GM23338 (cell line): ENCODE measurements at regions not wholly inside any gene's neighbourhood (a gene's known extent, or its start where the extent isn't known, plus 50 kb on each side); places are given as distances from the start of the nearest gene placed in this dataset.
"Not testable (repeated sequence)": the region's sequence is repeated elsewhere in the genome, so short reads cannot be mapped to it uniquely, and the experiment has no call there.

Source experiments
- ATAC-seq: fragments of 200-7000 bp; cut with Tn5 transposase; 3 replicates; pipeline ENCODE4 v1.9.1; 2020
- DNase-seq: peaks from one replicate; pipeline ENCODE4 v3.0.0-alpha.2; 2015; ENCODE audit warnings: low spot score
- H2AFZ ChIP-seq: fragments of 200-600 bp; sonication (generic); 2 replicates; pipeline ENCODE4 v1.8.0; 2016; ENCODE audit warnings: antibody characterized with exemption, mild to moderate bottlenecking, moderate library complexity
- H3F3A ChIP-seq: fragments of 200-600 bp; sonication (generic); replicated peaks from 2 replicates; pipeline ENCODE4 v1.8.0; 2017; ENCODE audit warnings: antibody characterized with exemption, mixed run types, low read depth
- H3K27ac ChIP-seq: fragments of 200-600 bp; sonication (generic); 2 replicates; pipeline ENCODE4 v1.6.1; 2016; ENCODE audit warnings: low read depth
- H3K27me3 ChIP-seq: fragments of 200-600 bp; sonication (generic); 2 replicates; pipeline ENCODE4 v1.8.0; 2016; ENCODE audit warnings: mild to moderate bottlenecking, mixed run types, moderate library complexity; ENCODE audit not compliant: insufficient read depth
- H3K36me3 ChIP-seq: fragments of 200-600 bp; sonication (generic); 2 replicates; pipeline ENCODE4 v1.8.0; 2016; ENCODE audit warnings: mild to moderate bottlenecking; ENCODE audit not compliant: insufficient read depth
- H3K4me1 ChIP-seq: fragments of 200-600 bp; sonication (generic); 2 replicates; pipeline ENCODE4 v1.8.0; 2016; ENCODE audit warnings: mild to moderate bottlenecking, moderate library complexity; ENCODE audit not compliant: insufficient read depth
- H3K4me2 ChIP-seq: fragments of 200-600 bp; sonication (generic); 2 replicates; pipeline ENCODE4 v1.7.1; 2017; ENCODE audit warnings: mixed run types
- H3K4me3 ChIP-seq: fragments of 200-600 bp; sonication (generic); 2 replicates; pipeline ENCODE4 v1.6.1; 2016; ENCODE audit warnings: mixed run types
- H3K79me2 ChIP-seq: fragments of 200-600 bp; sonication (generic); replicated peaks from 2 replicates; pipeline ENCODE4 v1.8.0; 2017; ENCODE audit warnings: mild to moderate bottlenecking; ENCODE audit not compliant: insufficient read depth
- H3K9me2 ChIP-seq: fragments of 200-600 bp; sonication (generic); 2 replicates; pipeline ENCODE4 v1.8.0; 2017; ENCODE audit not compliant: insufficient read depth
- H4K20me1 ChIP-seq: fragments of 200-600 bp; sonication (generic); replicated peaks from 2 replicates; pipeline ENCODE4 v1.8.0; 2017; ENCODE audit warnings: mild to moderate bottlenecking; ENCODE audit not compliant: insufficient read depth
- H3K27ac Mint-ChIP-seq: 2 replicates; pipeline ENCODE4 v1.8.0; 2020; ENCODE audit warnings: inconsistent platforms, mild to moderate bottlenecking, moderate library complexity, mixed read lengths
- H3K27me3 Mint-ChIP-seq: 3 replicates; pipeline ENCODE4 v1.8.0; 2022; ENCODE audit warnings: low read depth, mild to moderate bottlenecking, moderate library complexity, mixed read lengths, inconsistent platforms; ENCODE audit not compliant: insufficient read depth, poor library complexity
- H3K36me3 Mint-ChIP-seq: 3 replicates; pipeline ENCODE4 v1.8.0; 2021; ENCODE audit warnings: low read depth, mild to moderate bottlenecking, inconsistent platforms, moderate library complexity, mixed read lengths
- H3K4me1 Mint-ChIP-seq: 3 replicates; pipeline ENCODE4 v1.8.0; 2020; ENCODE audit warnings: mild to moderate bottlenecking, inconsistent platforms, mixed read lengths
- H3K4me3 Mint-ChIP-seq: 3 replicates; pipeline ENCODE4 v1.8.0; 2021; ENCODE audit warnings: moderate library complexity, mild to moderate bottlenecking, inconsistent platforms, mixed read lengths
- H3K9me3 Mint-ChIP-seq: 3 replicates; pipeline ENCODE4 v1.8.0; 2020; ENCODE audit warnings: moderate library complexity, mild to moderate bottlenecking, inconsistent platforms, mixed read lengths
- EZH2 ChIP-seq: fragments of 200-600 bp; sonication (generic); IDR thresholded peaks from one replicate; pipeline ENCODE4 v1.8.0; 2017; ENCODE audit warnings: antibody characterized with exemption, mild to moderate bottlenecking, low read depth; ENCODE audit not compliant: unreplicated experiment
- JUNB ChIP-seq: IDR thresholded peaks from one replicate; pipeline ENCODE4 v1.6.1; 2016; ENCODE audit warnings: antibody characterized with exemption; ENCODE audit not compliant: unreplicated experiment
- NANOG ChIP-seq: IDR thresholded peaks from 2 replicates; pipeline ENCODE4 v1.6.1; 2016; ENCODE audit warnings: antibody characterized with exemption, borderline replicate concordance
- ZNF114 ChIP-seq: fragments of 250-450 bp; sonication (Bioruptor Pico); IDR thresholded peaks from 2 replicates; pipeline ENCODE4 v1.5.0; 2020; ENCODE audit warnings: mild to moderate bottlenecking, moderate library complexity
- ZNF331 ChIP-seq: fragments of 250-450 bp; sonication (Bioruptor Pico); IDR thresholded peaks from 2 replicates; pipeline ENCODE4 v1.5.0; 2020; ENCODE audit warnings: low read depth, mild to moderate bottlenecking, moderate library complexity
- TF ChIP-seq, protein P1 (sequence below): IDR thresholded peaks from 2 replicates; pipeline ENCODE4 v1.6.1; 2016; ENCODE audit warnings: antibody characterized with exemption
- TF ChIP-seq, protein P2 (sequence below), 2 experiments: fragments of 200-600 bp in 1 of 2; sonication (generic) in 1 of 2; conservative IDR thresholded peaks; 2 replicates each; pipeline versions ENCODE4 v1.5.1 to v1.6.1; 2016 to 2017; ENCODE audit warnings: antibody characterized with exemption in 2 of 2, low read depth in 2 of 2, mild to moderate bottlenecking in 2 of 2, moderate library complexity in 1 of 2

- not testable (repeated sequence) for H3K79me2 ChIP-seq, H3K4me3 Mint-ChIP-seq, H3K4me1 Mint-ChIP-seq, H3K36me3 Mint-ChIP-seq, ATAC-seq, H3K27ac Mint-ChIP-seq, H3F3A ChIP-seq, H3K4me1 ChIP-seq, H4K20me1 ChIP-seq, H3K36me3 ChIP-seq, H3K4me2 ChIP-seq, H3K9me3 Mint-ChIP-seq, H3K9me2 ChIP-seq, H3K27me3 ChIP-seq, H3K27ac ChIP-seq, H3K27me3 Mint-ChIP-seq, H3K4me3 ChIP-seq, H2AFZ ChIP-seq, DNase-seq
These were observed 83.2 kb upstream of the ARID5B start for GRCh38 chr10:61818251-61818650.

DNA sequence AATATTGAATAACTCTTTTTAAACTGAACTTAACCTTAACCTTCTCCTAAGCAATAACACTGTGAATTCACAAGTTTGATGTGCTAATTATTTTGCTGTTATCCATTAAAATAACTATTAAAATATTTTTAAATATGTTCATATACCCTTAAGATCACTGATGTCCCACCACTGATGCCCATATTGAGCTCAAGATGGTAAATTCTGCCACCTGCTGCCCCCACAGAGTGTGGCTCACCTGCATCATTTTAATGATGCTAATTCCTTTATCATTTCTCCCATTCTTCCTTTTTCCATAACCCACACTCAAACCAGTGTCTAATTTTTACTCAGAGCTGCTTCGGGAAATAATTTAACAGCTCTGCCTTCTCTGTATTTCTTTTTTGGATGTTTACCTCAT is 82.3 kb upstream of the ARID5B start:
- Histone ChIP-seq H3K79me2 (no peaks in the 10 kb centered on the region), H4K20me1 (no peaks in the 10 kb centered on the region), H3F3A (no peaks in the 10 kb centered on the region), H3K4me3 (no peak overlapping the region), H3K4me1 (no peaks in the 10 kb centered on the region), H3K36me3 (no peaks in the 10 kb centered on the region), H3K9me2 (no peaks in the 10 kb centered on the region), H3K27me3 (no peaks in the 10 kb centered on the region), H3K27ac (no peak overlapping the region), H3K4me2 (no peak overlapping the region), H2AFZ (no peak overlapping the region)
- DNase-seq: no peak
- no peak overlapping the region for H3K27ac Mint-ChIP-seq
- H3K27me3 Mint-ChIP-seq: peaks cover 10% of the 10 kb centered on the region
- no peak for ATAC-seq
- peaks cover 5% of the 10 kb centered on the region for H3K4me1 Mint-ChIP-seq
- no peak for TF ChIP-seq EZH2
- no peak for TF ChIP-seq JUNB
- TF ChIP-seq, protein P1, sequence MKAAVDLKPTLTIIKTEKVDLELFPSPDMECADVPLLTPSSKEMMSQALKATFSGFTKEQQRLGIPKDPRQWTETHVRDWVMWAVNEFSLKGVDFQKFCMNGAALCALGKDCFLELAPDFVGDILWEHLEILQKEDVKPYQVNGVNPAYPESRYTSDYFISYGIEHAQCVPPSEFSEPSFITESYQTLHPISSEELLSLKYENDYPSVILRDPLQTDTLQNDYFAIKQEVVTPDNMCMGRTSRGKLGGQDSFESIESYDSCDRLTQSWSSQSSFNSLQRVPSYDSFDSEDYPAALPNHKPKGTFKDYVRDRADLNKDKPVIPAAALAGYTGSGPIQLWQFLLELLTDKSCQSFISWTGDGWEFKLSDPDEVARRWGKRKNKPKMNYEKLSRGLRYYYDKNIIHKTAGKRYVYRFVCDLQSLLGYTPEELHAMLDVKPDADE: no peak
- TF ChIP-seq NANOG: no peak
- TF ChIP-seq ZNF331 (CRISPR knock-in tag): no peak
- TF ChIP-seq, protein P2, sequence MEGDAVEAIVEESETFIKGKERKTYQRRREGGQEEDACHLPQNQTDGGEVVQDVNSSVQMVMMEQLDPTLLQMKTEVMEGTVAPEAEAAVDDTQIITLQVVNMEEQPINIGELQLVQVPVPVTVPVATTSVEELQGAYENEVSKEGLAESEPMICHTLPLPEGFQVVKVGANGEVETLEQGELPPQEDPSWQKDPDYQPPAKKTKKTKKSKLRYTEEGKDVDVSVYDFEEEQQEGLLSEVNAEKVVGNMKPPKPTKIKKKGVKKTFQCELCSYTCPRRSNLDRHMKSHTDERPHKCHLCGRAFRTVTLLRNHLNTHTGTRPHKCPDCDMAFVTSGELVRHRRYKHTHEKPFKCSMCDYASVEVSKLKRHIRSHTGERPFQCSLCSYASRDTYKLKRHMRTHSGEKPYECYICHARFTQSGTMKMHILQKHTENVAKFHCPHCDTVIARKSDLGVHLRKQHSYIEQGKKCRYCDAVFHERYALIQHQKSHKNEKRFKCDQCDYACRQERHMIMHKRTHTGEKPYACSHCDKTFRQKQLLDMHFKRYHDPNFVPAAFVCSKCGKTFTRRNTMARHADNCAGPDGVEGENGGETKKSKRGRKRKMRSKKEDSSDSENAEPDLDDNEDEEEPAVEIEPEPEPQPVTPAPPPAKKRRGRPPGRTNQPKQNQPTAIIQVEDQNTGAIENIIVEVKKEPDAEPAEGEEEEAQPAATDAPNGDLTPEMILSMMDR (conservative IDR thresholded peaks at IDR 0.05; ENCODE audit: low read depth in 2 of 2): peak in 1 of 2 experiments; percentile 42; a peak in 2 of 4 replicates
- H3K4me3 Mint-ChIP-seq: no peak overlapping the region
- H3K9me3 Mint-ChIP-seq: no peaks in the 10 kb centered on the region
- no peaks in the 10 kb centered on the region for H3K36me3 Mint-ChIP-seq

DNA sequence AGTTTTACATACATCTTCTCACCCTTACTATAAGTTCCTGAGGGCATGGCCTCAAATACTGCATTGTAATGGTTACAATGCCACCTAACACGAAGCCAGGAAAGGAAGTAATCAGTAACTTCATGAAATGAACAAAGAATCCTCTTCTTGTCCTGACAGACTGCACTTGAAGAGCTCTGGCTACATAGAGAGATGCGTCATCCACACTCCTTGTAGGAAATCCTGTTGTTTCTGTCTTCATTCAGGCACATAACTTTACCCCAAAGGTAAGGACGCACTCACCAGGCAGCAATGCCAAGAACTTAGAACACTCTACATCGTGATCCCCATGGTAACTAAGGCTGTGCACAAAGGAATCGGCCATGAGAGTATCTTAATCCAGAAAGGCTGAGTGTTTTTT is 80.3 kb upstream of the ARID5B start:
- DNase-seq: peak; percentile 36
- no peak overlapping the region for H3K4me3 Mint-ChIP-seq
- H3K27me3 Mint-ChIP-seq: peaks cover 10% of the 10 kb centered on the region

More for the DNA sequence above, 80.3 kb upstream of the ARID5B start:
- peak; percentile 25; the same call in 2 of the 3 replicates for ATAC-seq
- Histone ChIP-seq H2AFZ (no peak overlapping the region), H3K79me2 (no peaks in the 10 kb centered on the region), H3K9me2 (no peaks in the 10 kb centered on the region), H3F3A (no peaks in the 10 kb centered on the region), H3K4me1 (no peaks in the 10 kb centered on the region), H3K36me3 (no peaks in the 10 kb centered on the region), H4K20me1 (no peaks in the 10 kb centered on the region), H3K27ac (no peak overlapping the region), H3K4me3 (no peak overlapping the region), H3K4me2 (no peak overlapping the region), H3K27me3 (no peaks in the 10 kb centered on the region)
- Mint-ChIP-seq H3K4me1 (peaks cover 5% of the 10 kb centered on the region), H3K27ac (no peak overlapping the region), H3K9me3 (no peaks in the 10 kb centered on the region), H3K36me3 (no peaks in the 10 kb centered on the region)
- TF ChIP-seq, protein P1: no peak
- no peak for TF ChIP-seq ZNF114 (CRISPR knock-in tag)
